SK-N-SH (cell line): ENCODE measurements at regions not wholly inside any gene's neighbourhood (a gene's known extent, or its start where the extent isn't known, plus 50 kb on each side); places are given as distances from the start of the nearest gene placed in this dataset.

ENCODE experiments used
- CTCF ChIA-PET: fragments of 300-600, 350-600 bp; formaldehyde crosslinking; extraction: SDS; loops from one replicate; lab custom pipeline; 2021; lab: Yijun Ruan, JAX
- POLR2A ChIA-PET: fragments of 350-600 bp; sonication (Branson Sonifier 250); formaldehyde crosslinking; extraction: SDS; loops from one replicate; lab custom pipeline; 2020; ENCODE audit warnings: antibody characterized with exemption, inconsistent platforms; lab: Yijun Ruan, JAX
- DNase-seq: peaks from one replicate; pipeline ENCODE4 v3.0.0; 2012
- H2AFZ ChIP-seq: fragments of 200-600 bp; sonication (generic); 2 replicates; pipeline ENCODE4 v1.8.1; 2016; ENCODE audit warnings: antibody characterized with exemption, mild to moderate bottlenecking, low read depth
- H3F3A ChIP-seq: fragments of 200-600 bp; sonication (generic); replicated peaks from 2 replicates; pipeline ENCODE3; 2016; ENCODE audit warnings: antibody characterized with exemption, mild to moderate bottlenecking; ENCODE audit not compliant: insufficient read depth
- H3K27ac ChIP-seq, 2 experiments: fragments of 200-500 bp in 1 of 2; fragments of 200-600 bp in 1 of 2; sonication (Bioruptor generic) in 1 of 2; sonication (generic), shearing (Covaris generic) in 1 of 2; 2 replicates each; pipeline versions ENCODE4 v1.5.1 to v1.6.1; 2014 to 2016; ENCODE audit warnings: low read depth in 2 of 2, inconsistent platforms in 1 of 2, low read length in 1 of 2, mild to moderate bottlenecking in 1 of 2, mixed read lengths in 1 of 2
- H3K27me3 ChIP-seq: fragments of 200-600 bp; sonication (generic), shearing (Covaris generic); 2 replicates; pipeline ENCODE4 v1.6.1; 2016; ENCODE audit warnings: mixed run types; ENCODE audit not compliant: insufficient read depth
- H3K36me3 ChIP-seq, 2 experiments: fragments of 200-500 bp in 1 of 2; fragments of 200-600 bp in 1 of 2; sonication (Bioruptor generic) in 1 of 2; sonication (generic) in 1 of 2; replicated peaks in 1 of 2; 2 replicates each; pipeline versions ENCODE3 to v1.5.1; 2014 to 2016; ENCODE audit warnings: low read length in 1 of 2, mild to moderate bottlenecking in 1 of 2; ENCODE audit not compliant: insufficient read depth in 2 of 2, control insufficient read depth in 1 of 2
- H3K4me1 ChIP-seq, 2 experiments: fragments of 200-500 bp in 1 of 2; fragments of 200-600 bp in 1 of 2; sonication (Bioruptor generic) in 1 of 2; sonication (generic), shearing (Covaris generic) in 1 of 2; 2 replicates each; pipeline versions ENCODE4 v1.5.1 to v1.6.1; 2014 to 2016; ENCODE audit warnings: low read depth in 1 of 2, low read length in 1 of 2, mixed run types in 1 of 2; ENCODE audit not compliant: insufficient read depth in 2 of 2, control insufficient read depth in 1 of 2
- H3K4me2 ChIP-seq: fragments of 200-600 bp; sonication (generic), shearing (Covaris generic); 2 replicates; pipeline ENCODE4 v1.6.1; 2017; ENCODE audit warnings: mixed run types
- H3K4me3 ChIP-seq, 2 experiments: fragments of 200-500 bp in 1 of 2; fragments of 200-600 bp in 1 of 2; sonication (Bioruptor generic) in 1 of 2; sonication (generic), shearing (Covaris generic) in 1 of 2; 2 replicates each; pipeline versions ENCODE4 v1.5.1 to v1.8.1; 2014 to 2016; ENCODE audit warnings: low read depth in 2 of 2, inconsistent platforms in 1 of 2, low read length in 1 of 2, mild to moderate bottlenecking in 1 of 2, mixed read lengths in 1 of 2, moderate library complexity in 1 of 2
- H3K79me2 ChIP-seq: fragments of 200-600 bp; sonication (generic); 2 replicates; pipeline ENCODE4 v1.8.1; 2017; ENCODE audit warnings: mild to moderate bottlenecking; ENCODE audit not compliant: insufficient read depth
- H3K9ac ChIP-seq: fragments of 200-600 bp; sonication (generic); 2 replicates; pipeline ENCODE4 v1.6.1; 2017; ENCODE audit warnings: mixed run types
- H3K9me2 ChIP-seq: fragments of 200-600 bp; sonication (generic); 2 replicates; pipeline ENCODE4 v1.6.1; 2017; ENCODE audit warnings: mixed run types
- H3K9me3 ChIP-seq: fragments of 200-600 bp; sonication (generic); 2 replicates; pipeline ENCODE4 v1.6.1; 2017; ENCODE audit warnings: mixed run types, mild to moderate bottlenecking, moderate library complexity
- H4K20me1 ChIP-seq: fragments of 200-600 bp; sonication (generic); 2 replicates; pipeline ENCODE4 v1.6.1; 2017; ENCODE audit warnings: mild to moderate bottlenecking, mixed run types; ENCODE audit not compliant: insufficient read depth
- CHD2 ChIP-seq: fragments of 150-350 bp; IDR thresholded peaks from 2 replicates; pipeline ENCODE4 v1.6.1; 2018; ENCODE audit warnings: low read length; ENCODE audit not compliant: partially characterized antibody
- ELF1 ChIP-seq: IDR thresholded peaks from 2 replicates; pipeline ENCODE4 v1.4.0; 2012
- EP300 ChIP-seq, 2 experiments: IDR thresholded peaks; 2 replicates each; pipeline versions ENCODE4 v1.4.0 to v1.6.1; 2012; ENCODE audit warnings: borderline replicate concordance in 1 of 2, low read depth in 1 of 2, low read length in 1 of 2
- EZH2phosphoT487 ChIP-seq: fragments of 200-600 bp; sonication (generic); IDR thresholded peaks from 2 replicates; pipeline ENCODE4 v1.6.1; 2017; ENCODE audit warnings: low read depth, mixed run types, mild to moderate bottlenecking, antibody characterized with exemption, moderate library complexity, borderline replicate concordance
- FOXJ3 ChIP-seq: sonication (generic); formaldehyde crosslinking; IDR thresholded peaks from 2 replicates; pipeline ENCODE4 v1.5.1; 2020; ENCODE audit warnings: mild to moderate bottlenecking, missing genetic modification reagents
- FOXM1 ChIP-seq: IDR thresholded peaks from 2 replicates; pipeline ENCODE4 v1.4.0; 2012; ENCODE audit warnings: low read depth, mild to moderate bottlenecking
- JUND ChIP-seq: IDR thresholded peaks from 2 replicates; pipeline ENCODE4 v1.4.0; 2012
- MEF2A ChIP-seq: IDR thresholded peaks from 2 replicates; pipeline ENCODE4 v1.4.0; 2012; ENCODE audit warnings: low read depth, borderline replicate concordance
- MXI1 ChIP-seq: IDR thresholded peaks from 2 replicates; pipeline ENCODE4 v1.6.1; 2012; ENCODE audit warnings: mild to moderate bottlenecking, low read depth, low read length, improper control_type of control experiment
- NFIC ChIP-seq: IDR thresholded peaks from 2 replicates; pipeline ENCODE4 v1.4.0; 2012; ENCODE audit warnings: borderline replicate concordance
- NRF1 ChIP-seq: IDR thresholded peaks from 2 replicates; pipeline ENCODE4 v1.6.1; 2012; ENCODE audit warnings: low read depth, mild to moderate bottlenecking, low read length
- POLR2AphosphoS5 ChIP-seq: IDR thresholded peaks from 2 replicates; pipeline ENCODE4 v1.6.1; 2012; ENCODE audit warnings: low read depth, low read length
- RAD21 ChIP-seq: IDR thresholded peaks from 2 replicates; pipeline ENCODE4 v1.6.1; 2012; ENCODE audit warnings: mild to moderate bottlenecking, low read length
- RXRA ChIP-seq: IDR thresholded peaks from 2 replicates; pipeline ENCODE4 v1.4.0; 2012; ENCODE audit warnings: low read depth, mild to moderate bottlenecking, borderline replicate concordance
- SIN3A ChIP-seq: IDR thresholded peaks from 2 replicates; pipeline ENCODE4 v1.6.1; 2012; ENCODE audit warnings: low read depth, mild to moderate bottlenecking, low read length, moderate library complexity, borderline replicate concordance
- TAF1 ChIP-seq: IDR thresholded peaks from 2 replicates; pipeline ENCODE4 v1.6.1; 2012; ENCODE audit warnings: low read depth, mild to moderate bottlenecking, low read length, moderate library complexity, borderline replicate concordance
- TCF12 ChIP-seq: IDR thresholded peaks from 2 replicates; pipeline ENCODE4 v1.4.0; 2012
- YY1 ChIP-seq: IDR thresholded peaks from 2 replicates; pipeline ENCODE4 v1.4.0; 2012; ENCODE audit warnings: low read depth, mild to moderate bottlenecking
- WGBS: methylation state at CpG from one replicate; pipeline ENCODE4 v1.1.6; 2017; ENCODE audit warnings: low lambda C conversion rate; 5-methylcytosine and 5-hydroxymethylcytosine counted together
- TF ChIP-seq, protein P1 (sequence below): IDR thresholded peaks from 2 replicates; pipeline ENCODE4 v1.4.0; 2012; ENCODE audit warnings: low read depth, borderline replicate concordance
- TF ChIP-seq, protein P2 (sequence below): IDR thresholded peaks from 2 replicates; pipeline ENCODE4 v1.4.0; 2012; ENCODE audit warnings: low read depth, borderline replicate concordance
- TF ChIP-seq, protein P3 (sequence below): fragments of 150-350 bp; IDR thresholded peaks from 2 replicates; pipeline ENCODE4 v1.6.1; 2017; ENCODE audit warnings: antibody characterized with exemption, low read length, low read depth, borderline replicate concordance

DNA sequence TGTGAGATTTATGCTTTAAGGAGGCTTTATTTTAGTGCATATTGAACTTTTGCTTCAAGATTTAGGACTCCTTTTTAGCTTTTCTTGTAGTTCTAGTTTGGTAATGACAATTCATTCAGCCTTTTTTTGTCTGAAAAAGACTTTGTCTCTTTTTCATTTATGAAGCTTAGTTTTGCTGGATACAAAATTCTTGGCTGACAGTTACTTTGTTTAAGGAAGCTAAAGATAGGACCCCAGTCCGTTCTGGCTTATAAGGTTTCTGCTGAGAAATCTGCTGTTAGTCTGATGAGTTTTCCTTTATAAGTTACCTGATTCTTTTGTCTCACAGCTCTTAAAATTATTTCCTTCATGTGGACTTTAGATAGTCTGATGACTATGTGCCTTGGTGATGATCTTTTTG is 142.8 kb upstream of the B3GAT2 start:
- POLR2A ChIA-PET = no interaction called here
- Histone ChIP-seq H3K9ac (no peak overlapping the region), H3K4me2 (no peak overlapping the region), H4K20me1 (no peaks in the 10 kb centered on the region), H3K9me2 (no peaks in the 10 kb centered on the region), H3K9me3 (no peaks in the 10 kb centered on the region), H3K27ac (no peak overlapping the region), H3F3A (no peaks in the 10 kb centered on the region)
- 0% methylated on average over 1 of the region's 1 CpG for WGBS
- TF ChIP-seq YY1 (no peak), FOXM1 (no peak), SIN3A (no peak), CHD2 (no peak), FOXJ3 (no peak)
- TF ChIP-seq, protein P1, sequence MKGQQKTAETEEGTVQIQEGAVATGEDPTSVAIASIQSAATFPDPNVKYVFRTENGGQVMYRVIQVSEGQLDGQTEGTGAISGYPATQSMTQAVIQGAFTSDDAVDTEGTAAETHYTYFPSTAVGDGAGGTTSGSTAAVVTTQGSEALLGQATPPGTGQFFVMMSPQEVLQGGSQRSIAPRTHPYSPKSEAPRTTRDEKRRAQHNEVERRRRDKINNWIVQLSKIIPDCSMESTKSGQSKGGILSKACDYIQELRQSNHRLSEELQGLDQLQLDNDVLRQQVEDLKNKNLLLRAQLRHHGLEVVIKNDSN = no peak
- TF ChIP-seq, protein P2, sequence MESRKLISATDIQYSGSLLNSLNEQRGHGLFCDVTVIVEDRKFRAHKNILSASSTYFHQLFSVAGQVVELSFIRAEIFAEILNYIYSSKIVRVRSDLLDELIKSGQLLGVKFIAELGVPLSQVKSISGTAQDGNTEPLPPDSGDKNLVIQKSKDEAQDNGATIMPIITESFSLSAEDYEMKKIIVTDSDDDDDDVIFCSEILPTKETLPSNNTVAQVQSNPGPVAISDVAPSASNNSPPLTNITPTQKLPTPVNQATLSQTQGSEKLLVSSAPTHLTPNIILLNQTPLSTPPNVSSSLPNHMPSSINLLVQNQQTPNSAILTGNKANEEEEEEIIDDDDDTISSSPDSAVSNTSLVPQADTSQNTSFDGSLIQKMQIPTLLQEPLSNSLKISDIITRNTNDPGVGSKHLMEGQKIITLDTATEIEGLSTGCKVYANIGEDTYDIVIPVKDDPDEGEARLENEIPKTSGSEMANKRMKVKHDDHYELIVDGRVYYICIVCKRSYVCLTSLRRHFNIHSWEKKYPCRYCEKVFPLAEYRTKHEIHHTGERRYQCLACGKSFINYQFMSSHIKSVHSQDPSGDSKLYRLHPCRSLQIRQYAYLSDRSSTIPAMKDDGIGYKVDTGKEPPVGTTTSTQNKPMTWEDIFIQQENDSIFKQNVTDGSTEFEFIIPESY = no peak
- TF ChIP-seq, all 33 proteins: peak for 0
- Histone ChIP-seq H3K4me1 (no peaks in the 10 kb centered on the region), H3K4me3 (no peak overlapping the region), H3K36me3 (no peaks in the 10 kb centered on the region), H2AFZ (no peak overlapping the region), H3K79me2 (no peaks in the 10 kb centered on the region), H3K27me3 (no peaks in the 10 kb centered on the region)
- DNase-seq = no peak
- CTCF ChIA-PET = interaction anchor here (1.3 kb wide), 1 partner anchor 9 kb away, joined by 3 read pairs; no protein-coding TSS in a partner anchor

DNA sequence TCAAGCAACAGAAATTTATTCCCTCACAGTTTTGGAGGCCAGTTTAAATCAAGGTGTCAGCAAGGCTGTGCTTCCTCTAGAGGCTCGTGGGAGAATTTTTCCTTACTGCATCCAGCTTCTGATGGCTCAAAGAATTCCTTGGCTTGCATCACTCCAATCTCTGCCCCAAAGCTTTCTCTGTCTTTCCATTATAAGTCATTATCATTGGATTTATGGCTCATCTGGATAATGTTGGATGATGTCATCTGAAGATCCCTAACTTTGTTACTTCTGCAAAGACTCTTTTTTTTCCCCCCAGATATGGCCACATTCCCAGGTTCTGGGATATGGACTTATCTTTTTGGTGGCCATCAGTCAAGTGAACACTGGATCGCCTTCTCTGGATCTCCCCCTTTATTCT is 146.3 kb upstream of the B3GAT2 start:
- no peak overlapping the region for H3K9ac ChIP-seq
- H3F3A ChIP-seq = peaks cover 9% of the 10 kb centered on the region
- no peak for DNase-seq
- H3K9me2 ChIP-seq = no peaks in the 10 kb centered on the region
- ChIA-PET CTCF (no interaction called here), POLR2A (no interaction called here)
- H2AFZ ChIP-seq = no peak overlapping the region
- H3K4me3 ChIP-seq = no peak overlapping the region
- no peak overlapping the region for H3K27ac ChIP-seq
- H3K4me1 ChIP-seq = no peaks in the 10 kb centered on the region; a peak in 1 of 4 replicates
- no peaks in the 10 kb centered on the region for H3K79me2 ChIP-seq
- H4K20me1 ChIP-seq = no peaks in the 10 kb centered on the region
- no peak overlapping the region for H3K4me2 ChIP-seq
- no peaks in the 10 kb centered on the region for H3K36me3 ChIP-seq
- no peaks in the 10 kb centered on the region for H3K9me3 ChIP-seq
- WGBS = 16% methylated on average over 2 of the region's 2 CpGs
- H3K27me3 ChIP-seq = no peaks in the 10 kb centered on the region
- no peak for TF ChIP-seq ELF1
- TF ChIP-seq TAF1 = no peak
- no peak for TF ChIP-seq POLR2AphosphoS5
- no peak for TF ChIP-seq SIN3A
- no peak for TF ChIP-seq RXRA
- no peak for TF ChIP-seq NRF1
- no peak for TF ChIP-seq RAD21
- TF ChIP-seq JUND = no peak
- TF ChIP-seq CHD2 = no peak
- TF ChIP-seq TCF12 = no peak
- TF ChIP-seq EZH2phosphoT487 = no peak
- TF ChIP-seq MEF2A = no peak
- no peak for TF ChIP-seq NFIC
- no peak for TF ChIP-seq EP300 (IDR thresholded peaks at IDR 0.05; ENCODE audit: borderline replicate concordance in 1 of 2, low read depth in 1 of 2, low read length in 1 of 2)
- TF ChIP-seq, protein P3, sequence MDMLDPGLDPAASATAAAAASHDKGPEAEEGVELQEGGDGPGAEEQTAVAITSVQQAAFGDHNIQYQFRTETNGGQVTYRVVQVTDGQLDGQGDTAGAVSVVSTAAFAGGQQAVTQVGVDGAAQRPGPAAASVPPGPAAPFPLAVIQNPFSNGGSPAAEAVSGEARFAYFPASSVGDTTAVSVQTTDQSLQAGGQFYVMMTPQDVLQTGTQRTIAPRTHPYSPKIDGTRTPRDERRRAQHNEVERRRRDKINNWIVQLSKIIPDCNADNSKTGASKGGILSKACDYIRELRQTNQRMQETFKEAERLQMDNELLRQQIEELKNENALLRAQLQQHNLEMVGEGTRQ = no peak
- TF ChIP-seq MXI1 = no peak
- TF ChIP-seq, all 33 proteins: peak for 0
